ENCODE measurements at regions not wholly inside any gene's neighbourhood (a gene's known extent, or its start where the extent isn't known, plus 50 kb on each side); places are given as distances from the start of the nearest gene placed in this dataset.

GRCh38 chr13:22412452-22412851 lies 741.6 kb downstream of the FGF9 start:
- Histone ChIP-seq H3K9ac (replicated peaks; ENCODE audit: extremely low read depth, insufficient read depth, low read length) (no peak overlapping the region), H3K79me2 (ENCODE audit: control insufficient read depth, insufficient read depth, low read length) (no peaks in the 10 kb centered on the region), H3K27me3 (ENCODE audit: control insufficient read depth in 2 of 2, insufficient read depth in 2 of 2, low read length in 2 of 2) (no peaks in the 10 kb centered on the region), H3K36me3 (ENCODE audit: control insufficient read depth in 2 of 2, extremely low read depth in 1 of 2, insufficient read depth in 2 of 2, low read length in 2 of 2) (no peaks in the 10 kb centered on the region), H3K4me3 (replicated peaks in 1 of 3; ENCODE audit: insufficient read depth in 1 of 3, low read depth in 1 of 3, low read length in 3 of 3) (no peak overlapping the region), H3K27ac (ENCODE audit: insufficient read depth, low read depth, low read length) (no peak overlapping the region), H3K4me2 (ENCODE audit: insufficient read depth, low read length) (no peak overlapping the region), H3K4me1 (ENCODE audit: control insufficient read depth, extremely low read depth, insufficient read depth, low read length) (no peaks in the 10 kb centered on the region), H3K9me1 (replicated peaks; ENCODE audit: control insufficient read depth, extremely low read depth, insufficient read depth, low read length) (no peaks in the 10 kb centered on the region), H3K9me3 (replicated peaks; ENCODE audit: control insufficient read depth, insufficient read depth, low read length) (peaks cover 2% of the 10 kb centered on the region), H2AFZ (ENCODE audit: low read depth, low read length) (no peak overlapping the region), H4K20me1 (replicated peaks; ENCODE audit: control insufficient read depth, extremely low read depth, insufficient read depth, low read length) (no peaks in the 10 kb centered on the region)
- DNase-seq (ENCODE audit: low read depth, low spot score) = no peak
- no peak for FAIRE-seq
- ChIA-PET POLR2A (no interaction called here), CTCF (no interaction called here)
- dilution Hi-C loops (cut with MboI; ENCODE audit: extremely low pct_ligation_motif_present, low sequenced_read_pairs) = no loop called here
- TF ChIP-seq EZH2 (IDR thresholded peaks at IDR 0.05; ENCODE audit: borderline replicate concordance, low read depth, low read length, severe bottlenecking) (no peak), GATA2 (IDR thresholded peaks at IDR 0.05; ENCODE audit: insufficient read depth, insufficient read length, low read depth, low read length) (no peak), CTCF (IDR thresholded peaks at IDR 0.05; ENCODE audit: extremely low read depth in 1 of 2, insufficient read depth in 1 of 2, low read depth in 1 of 2, low read length in 2 of 2) (no peak), JUN (IDR thresholded peaks at IDR 0.05; ENCODE audit: borderline replicate concordance, insufficient read depth, insufficient read length, low read depth) (no peak), MYC (IDR thresholded peaks at IDR 0.05; ENCODE audit: low read depth, low read length) (no peak), MAX (IDR thresholded peaks at IDR 0.05; ENCODE audit: insufficient read depth, insufficient read length) (no peak), POLR2A (IDR thresholded peaks at IDR 0.05; ENCODE audit: low read depth, low read length) (no peak), POLR2AphosphoS5 (IDR thresholded peaks at IDR 0.05; ENCODE audit: insufficient read depth, low read depth, low read length) (no peak), FOS (IDR thresholded peaks at IDR 0.05; ENCODE audit: borderline replicate concordance, insufficient read depth, low read length) (no peak)
- BruUV-seq (replicated peaks) = no TSS peak
- intact Hi-C loops (cut with micrococcal nuclease) = no loop called here

Measured in endothelial cell of umbilical vein (primary cell).